HG03135 (cell line): ENCODE measurements at regions not wholly inside any gene's neighbourhood (a gene's known extent, or its start where the extent isn't known, plus 50 kb on each side); places are given as distances from the start of the nearest gene placed in this dataset.
"Not testable (repeated sequence)": the region's sequence is repeated elsewhere in the genome, so short reads cannot be mapped to it uniquely, and the experiment has no call there.

Experiments
- ATAC-seq: cut with Tn5 transposase; IDR thresholded peaks from one replicate; pipeline ENCODE4 v1.9.1; 2021; ENCODE audit warnings: mild to moderate bottlenecking, moderate library complexity; ENCODE audit not compliant: unreplicated experiment

DNA sequence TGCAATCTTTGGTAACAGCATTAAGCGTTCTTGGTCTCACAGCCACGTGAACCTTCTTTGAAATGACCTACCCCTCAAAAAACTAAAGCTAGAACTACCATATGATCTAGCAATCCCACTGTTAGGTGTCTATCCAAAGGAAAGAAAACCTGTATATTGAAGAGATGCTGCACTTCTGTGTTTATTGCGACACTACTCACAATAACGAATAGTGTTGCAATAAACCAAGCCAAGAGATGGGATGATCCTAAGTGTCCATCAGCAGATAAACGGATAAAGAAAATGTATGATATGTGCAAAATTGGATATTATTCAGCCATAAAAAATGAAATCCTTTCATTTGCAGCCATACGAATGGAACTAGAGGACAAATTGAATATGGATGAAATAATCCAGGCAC is 637.9 kb downstream of the EFNB2 start:
- no peak for ATAC-seq

DNA sequence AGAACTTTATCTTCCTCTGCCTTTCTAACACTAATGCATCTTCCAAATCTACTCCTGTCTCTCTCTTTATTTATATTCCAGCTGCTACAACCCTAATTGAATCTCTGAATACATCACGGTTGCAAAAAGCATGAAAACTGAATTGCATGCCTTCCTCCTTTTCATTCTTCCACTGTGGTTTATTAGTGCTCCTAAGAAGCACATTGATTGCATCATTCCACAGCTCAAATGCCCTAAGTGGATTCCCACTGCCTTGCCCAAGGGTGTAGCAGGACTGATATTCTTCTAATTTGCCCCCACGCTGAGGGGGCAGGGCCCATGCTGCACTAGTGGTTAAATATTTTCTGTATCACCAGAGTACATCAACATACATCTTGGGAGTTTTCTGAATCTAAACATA is 640.8 kb downstream of the EFNB2 start:
- no peak for ATAC-seq

GRCh38 chr13:105890509-105890908 is 645.0 kb downstream of the EFNB2 start:
- ATAC-seq: no peak

DNA sequence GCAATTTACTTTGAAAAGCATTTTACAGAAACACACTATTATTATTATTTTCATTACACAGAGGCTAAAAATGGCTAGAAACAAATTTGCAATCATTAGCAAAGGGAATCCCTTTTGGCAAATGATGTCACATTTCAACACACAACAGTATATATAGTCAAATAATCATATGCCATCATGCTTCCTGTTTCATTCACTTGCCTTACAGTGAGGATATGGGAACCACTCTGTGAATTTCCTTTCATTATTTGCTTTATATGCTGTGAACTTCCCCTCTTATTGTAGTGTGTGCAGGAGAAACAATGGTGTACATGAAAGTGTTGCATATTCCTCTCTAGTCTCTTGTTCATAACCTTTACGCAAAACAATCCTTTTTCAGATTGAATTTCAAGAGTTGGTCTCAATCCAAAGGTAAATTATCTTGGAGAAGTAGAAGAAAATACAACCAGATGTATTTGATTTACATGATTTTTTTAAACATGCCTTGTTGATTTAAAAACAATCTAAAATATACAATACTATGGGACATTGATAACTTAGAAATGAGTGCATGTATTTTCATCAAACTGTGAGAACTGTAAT is 657.3 kb downstream of the EFNB2 start:
- no peak for ATAC-seq

GRCh38 chr13:105874814-105875213 is 660.6 kb downstream of the EFNB2 start:
- ATAC-seq: no peak

DNA sequence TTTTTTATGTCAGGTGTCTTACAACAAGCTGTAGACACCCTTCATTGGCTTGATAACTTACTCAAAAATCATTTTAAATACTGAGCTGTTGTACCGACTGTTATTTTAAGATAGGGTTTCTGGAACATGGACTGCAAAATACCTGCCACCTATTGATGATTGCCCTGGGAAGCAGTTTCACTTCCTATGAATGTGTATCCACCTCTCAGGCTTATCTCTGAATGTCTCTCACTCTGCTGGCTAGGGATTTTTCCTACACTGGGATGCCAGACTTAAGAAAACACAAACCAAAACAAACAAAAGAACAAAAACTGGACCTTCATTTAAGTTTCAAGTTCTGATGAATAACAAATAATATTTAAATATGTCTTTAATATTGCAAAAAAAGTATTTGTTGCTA is 663.7 kb downstream of the EFNB2 start:
- no peak for ATAC-seq

- ATAC-seq: no peak
Observed at GRCh38 chr13:105871326-105871725, 664.1 kb downstream of the EFNB2 start.

- no peak for ATAC-seq
Observed at GRCh38 chr13:105863300-105863920, 672.1 kb downstream of the EFNB2 start.

DNA sequence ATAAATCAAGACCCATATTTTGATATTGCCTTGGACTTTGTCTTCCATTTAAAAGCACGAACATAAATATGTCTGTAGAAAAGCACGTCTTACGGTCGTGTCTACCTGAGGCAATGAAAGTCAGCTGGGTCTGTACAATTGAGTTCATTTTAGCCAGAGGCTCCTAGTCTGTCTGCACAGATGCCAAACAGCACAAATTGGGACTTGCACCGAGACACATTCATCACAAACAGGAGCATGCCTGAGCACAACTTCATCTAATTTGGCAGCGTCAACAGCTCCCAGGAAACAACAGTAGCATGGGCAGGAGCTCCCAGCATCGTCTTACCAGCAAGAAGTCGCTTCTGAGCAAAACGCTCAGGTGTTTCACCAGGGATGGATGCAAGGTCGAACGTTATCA is 687.0 kb downstream of the EFNB2 start:
- ATAC-seq: no peak

GRCh38 chr13:105847527-105848291 is 687.8 kb downstream of the EFNB2 start:
- ATAC-seq: no peak

GRCh38 chr13:105846923-105847322 is 688.5 kb downstream of the EFNB2 start:
- no peak for ATAC-seq

DNA sequence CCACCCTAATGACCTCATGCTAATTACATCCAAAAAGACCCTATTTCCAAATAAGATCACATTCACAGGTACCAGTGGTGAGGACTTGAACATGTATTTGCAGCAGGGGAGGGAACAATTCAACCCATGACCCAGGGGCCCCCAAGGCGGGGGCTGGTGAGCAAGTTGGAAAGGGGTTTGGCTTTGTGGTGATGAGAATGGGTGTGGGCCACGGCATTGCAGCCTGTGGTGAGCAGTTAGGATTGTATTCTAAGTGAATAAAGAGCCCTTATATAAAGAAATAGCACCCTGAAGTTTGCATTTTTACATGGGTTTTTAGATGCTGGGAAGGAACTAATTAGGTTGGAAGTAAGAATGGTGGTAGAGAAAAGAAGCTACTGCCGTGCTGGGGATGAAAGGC is 694.2 kb downstream of the EFNB2 start:
- no peak for ATAC-seq

DNA sequence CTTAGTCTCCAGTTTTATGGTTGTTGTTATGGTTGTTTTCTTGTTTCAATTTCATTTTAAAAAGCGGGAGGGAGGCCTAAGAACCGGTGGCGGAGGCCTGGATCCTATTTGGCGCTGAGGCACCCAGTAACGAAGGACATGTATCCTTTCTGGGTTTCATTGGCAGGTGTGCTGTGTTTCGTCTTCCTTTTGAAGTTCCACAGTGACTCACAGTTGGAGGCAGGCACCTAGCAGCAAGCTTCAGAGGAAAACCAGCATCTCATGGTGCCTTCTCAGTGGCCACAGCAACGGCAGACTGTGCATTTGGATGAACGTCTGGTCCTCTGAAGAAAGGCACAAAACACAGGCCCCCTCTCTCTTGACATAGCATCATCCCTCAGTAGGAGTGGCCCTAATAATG is 697.2 kb downstream of the EFNB2 start:
- ATAC-seq: no peak

DNA sequence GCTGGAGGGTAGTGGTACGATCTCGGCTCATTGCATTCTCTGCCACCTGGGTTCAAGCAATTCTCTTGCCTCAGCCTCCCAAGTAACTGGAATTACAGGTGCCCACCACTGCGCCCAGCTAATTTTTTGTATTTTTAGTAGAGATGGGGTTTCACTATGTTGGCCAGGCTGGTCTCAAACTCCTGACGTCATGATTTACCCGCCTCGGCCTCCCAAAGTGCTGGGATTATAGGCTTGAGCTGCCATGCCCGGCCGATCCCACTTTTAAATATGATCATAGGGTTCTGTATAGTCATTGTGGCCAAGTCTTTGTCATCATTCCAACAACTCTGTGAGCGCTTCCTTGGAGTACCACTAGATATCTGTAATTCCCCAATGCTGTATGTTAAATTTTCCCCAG is 698.2 kb downstream of the EFNB2 start:
- not testable (repeated sequence) for ATAC-seq

DNA sequence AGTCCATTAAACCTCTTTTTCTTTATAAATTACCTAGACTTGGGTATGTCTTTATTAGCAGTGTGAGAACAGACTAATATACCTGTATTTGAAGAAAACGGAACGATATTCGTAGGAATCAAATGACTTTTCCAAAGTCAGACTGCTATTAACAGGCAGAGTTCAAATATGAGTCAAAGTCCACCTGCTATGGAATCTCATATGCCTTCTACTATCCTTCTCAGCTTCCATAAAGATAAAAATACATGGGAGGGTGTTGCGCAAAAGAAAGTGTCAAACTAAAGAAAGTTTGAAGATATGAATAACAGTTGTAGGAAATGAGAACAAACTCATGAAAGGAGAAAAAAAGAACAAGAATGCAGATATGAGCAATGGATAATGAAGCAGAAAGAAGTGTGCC is 704.6 kb downstream of the EFNB2 start:
- no peak for ATAC-seq

- ATAC-seq: no peak
Observed at GRCh38 chr13:105827111-105827809, 708.2 kb downstream of the EFNB2 start.

GRCh38 chr13:105825071-105825470 is 710.4 kb downstream of the EFNB2 start:
- no peak for ATAC-seq

- ATAC-seq: no peak
Observed at GRCh38 chr13:105821337-105821736, 714.1 kb downstream of the EFNB2 start.

DNA sequence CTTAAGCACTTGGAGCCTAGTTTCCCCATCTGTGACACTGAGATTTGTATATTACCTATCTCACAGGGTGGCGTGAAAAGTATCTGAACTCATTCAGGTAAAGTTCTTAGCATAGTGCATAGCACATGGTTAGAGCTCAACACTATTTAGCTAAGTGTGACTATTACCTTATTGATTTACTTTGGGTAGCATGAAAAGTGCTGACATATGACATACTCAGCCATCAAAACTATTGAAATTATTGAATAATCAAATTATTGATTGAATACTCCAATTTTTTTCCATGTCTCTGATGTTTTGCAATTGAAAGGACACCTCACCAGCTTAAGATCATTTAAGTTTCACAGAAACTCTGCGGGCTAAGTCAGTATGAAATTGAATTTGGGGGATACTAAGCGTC is 715.0 kb downstream of the EFNB2 start:
- no peak for ATAC-seq

- ATAC-seq: no peak
Observed at GRCh38 chr13:105817498-105817897, 718.0 kb downstream of the EFNB2 start.

GRCh38 chr13:105816994-105817393 is 718.5 kb downstream of the EFNB2 start:
- no peak for ATAC-seq

DNA sequence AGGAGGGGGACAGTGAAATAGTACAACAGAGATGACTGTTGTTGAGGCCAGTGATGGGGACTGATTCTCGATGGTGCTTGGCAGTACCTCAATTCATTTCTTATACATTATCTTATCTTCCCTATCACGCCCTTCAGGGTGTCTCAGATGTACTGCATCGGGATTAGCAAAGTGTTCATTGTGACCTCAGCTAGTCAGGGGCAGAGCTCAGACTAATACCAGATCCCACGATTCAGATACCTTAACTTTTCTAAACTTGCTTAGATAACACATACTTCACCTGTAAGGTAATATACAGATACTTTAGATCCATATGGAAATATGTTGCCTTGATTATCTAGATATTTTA is 720.6 kb downstream of the EFNB2 start:
- ATAC-seq: no peak
